H9 (cell line): ENCODE measurements at regions not wholly inside any gene's neighbourhood (a gene's known extent, or its start where the extent isn't known, plus 50 kb on each side); places are given as distances from the start of the nearest gene placed in this dataset.

ENCODE experiments used
- DNase-seq: peaks from one replicate; pipeline ENCODE4 v3.0.0-alpha.2; 2017
- H2AFZ ChIP-seq: one replicate; pipeline ENCODE4 v1.6.1; 2013; ENCODE audit warnings: mild to moderate bottlenecking, low read length, control low read depth, moderate library complexity
- H2AK5ac ChIP-seq: 2 replicates; pipeline ENCODE4 v1.6.1; 2013; ENCODE audit warnings: low read length, control low read depth, mixed read lengths; ENCODE audit not compliant: insufficient read length
- H2BK120ac ChIP-seq: one replicate; pipeline ENCODE4 v1.6.1; 2013; ENCODE audit warnings: low read depth, mild to moderate bottlenecking, low read length, control low read depth, inconsistent platforms; ENCODE audit not compliant: poor library complexity, severe bottlenecking
- H2BK12ac ChIP-seq: 2 replicates; pipeline ENCODE4 v1.6.1; 2013; ENCODE audit warnings: low read length, control low read depth, mixed read lengths, low read depth; ENCODE audit not compliant: insufficient read length
- H2BK15ac ChIP-seq: 2 replicates; pipeline ENCODE4 v1.6.1; 2013; ENCODE audit warnings: low read depth, low read length, control low read depth
- H2BK20ac ChIP-seq: one replicate; pipeline ENCODE4 v1.6.1; 2013; ENCODE audit warnings: low read depth, mild to moderate bottlenecking, low read length, control low read depth, inconsistent platforms; ENCODE audit not compliant: poor library complexity, severe bottlenecking
- H2BK5ac ChIP-seq: 2 replicates; pipeline ENCODE4 v1.6.1; 2013; ENCODE audit warnings: low read length, control low read depth, mixed read lengths; ENCODE audit not compliant: insufficient read length
- H3K14ac ChIP-seq: 2 replicates; pipeline ENCODE4 v1.6.1; 2013; ENCODE audit warnings: low read length, control low read depth; ENCODE audit not compliant: insufficient read depth
- H3K18ac ChIP-seq: 2 replicates; pipeline ENCODE4 v1.6.1; 2013; ENCODE audit warnings: low read depth, mild to moderate bottlenecking, mixed read lengths, low read length, control low read depth; ENCODE audit not compliant: insufficient read length
- H3K23ac ChIP-seq: 2 replicates; pipeline ENCODE4 v1.6.1; 2013; ENCODE audit warnings: low read length, control low read depth, mixed read lengths, low read depth; ENCODE audit not compliant: insufficient read length
- H3K23me2 ChIP-seq: 2 replicates; pipeline ENCODE4 v1.6.1; 2013; ENCODE audit warnings: low read depth, mild to moderate bottlenecking, mixed read lengths, low read length, control low read depth; ENCODE audit not compliant: insufficient read length, poor library complexity, severe bottlenecking
- H3K27ac ChIP-seq: 2 replicates; pipeline ENCODE4 v1.5.1; 2013; ENCODE audit warnings: low read length, control low read depth, mixed read lengths, low read depth; ENCODE audit not compliant: insufficient read length
- H3K27me3 ChIP-seq: 2 replicates; pipeline ENCODE4 v1.6.1; 2013; ENCODE audit warnings: low read length, control low read depth, inconsistent platforms; ENCODE audit not compliant: insufficient read depth
- H3K4ac ChIP-seq: 2 replicates; pipeline ENCODE4 v1.6.1; 2013; ENCODE audit warnings: low read depth, mild to moderate bottlenecking, control low read depth, inconsistent platforms, low read length, moderate library complexity
- H3K4me1 ChIP-seq: 2 replicates; pipeline ENCODE4 v1.6.1; 2013; ENCODE audit warnings: low read length, control low read depth, inconsistent platforms; ENCODE audit not compliant: insufficient read depth
- H3K4me2 ChIP-seq: 2 replicates; pipeline ENCODE4 v1.6.1; 2013; ENCODE audit warnings: low read length, control low read depth, mixed read lengths; ENCODE audit not compliant: insufficient read length, insufficient read depth
- H3K56ac ChIP-seq: 2 replicates; pipeline ENCODE4 v1.6.1; 2013; ENCODE audit warnings: low read depth, mild to moderate bottlenecking, mixed read lengths, low read length, control low read depth; ENCODE audit not compliant: insufficient read length
- H3K79me1 ChIP-seq: 2 replicates; pipeline ENCODE4 v1.6.1; 2013; ENCODE audit warnings: low read depth, mild to moderate bottlenecking, moderate library complexity, low read length, control low read depth, inconsistent platforms; ENCODE audit not compliant: insufficient read depth, poor library complexity, severe bottlenecking
- H3K79me2 ChIP-seq: 2 replicates; pipeline ENCODE4 v1.6.1; 2013; ENCODE audit warnings: low read length, control low read depth, inconsistent platforms; ENCODE audit not compliant: insufficient read depth
- H3K9ac ChIP-seq: 2 replicates; pipeline ENCODE4 v1.6.1; 2013; ENCODE audit warnings: low read length, control low read depth, mixed read lengths; ENCODE audit not compliant: insufficient read length; ENCODE audit errors: extremely low read depth
- H3K9me3 ChIP-seq: one replicate; pipeline ENCODE4 v1.6.1; 2013; ENCODE audit warnings: low read depth, low read length, inconsistent platforms; ENCODE audit not compliant: control insufficient read depth
- H3T11ph ChIP-seq: one replicate; pipeline ENCODE4 v1.6.1; 2013; ENCODE audit warnings: mild to moderate bottlenecking, low read length, control low read depth, inconsistent platforms
- H4K20me1 ChIP-seq: one replicate; pipeline ENCODE4 v1.6.1; 2013; ENCODE audit not compliant: control insufficient read depth, insufficient read length, insufficient read depth
- H4K5ac ChIP-seq: 2 replicates; pipeline ENCODE4 v1.6.1; 2013; ENCODE audit warnings: low read depth, mild to moderate bottlenecking, mixed read lengths, low read length, control low read depth; ENCODE audit not compliant: insufficient read length
- H4K8ac ChIP-seq: replicated peaks from 2 replicates; pipeline ENCODE4 v1.6.1; 2013; ENCODE audit warnings: low read length, control low read depth, mixed read lengths, low read depth; ENCODE audit not compliant: insufficient read length
- H4K91ac ChIP-seq: 2 replicates; pipeline ENCODE4 v1.6.1; 2013; ENCODE audit warnings: low read depth, mild to moderate bottlenecking, moderate library complexity, mixed read lengths, low read length, control low read depth; ENCODE audit not compliant: insufficient read length
- H3K27ac Mint-ChIP-seq, 3 experiments: 2 replicates in 2 of 3; 3 replicates in 1 of 3; pipeline ENCODE4 v1.8.0; 2020 to 2021; ENCODE audit warnings: mixed read lengths in 3 of 3, mild to moderate bottlenecking in 1 of 3, moderate library complexity in 1 of 3
- H3K27me3 Mint-ChIP-seq: 2 replicates; pipeline ENCODE4 v1.8.0; 2021; ENCODE audit warnings: low read depth, mild to moderate bottlenecking, moderate library complexity, mixed read lengths
- H3K36me3 Mint-ChIP-seq, 3 experiments: 2 replicates in 2 of 3; 3 replicates in 1 of 3; pipeline ENCODE4 v1.8.0; 2020 to 2021; ENCODE audit warnings: low read depth in 3 of 3, mixed read lengths in 3 of 3; ENCODE audit not compliant: insufficient read depth in 1 of 3
- H3K4me1 Mint-ChIP-seq, 2 experiments: 2 replicates each; pipeline ENCODE4 v1.8.0; 2020; ENCODE audit warnings: mixed read lengths in 2 of 2
- H3K4me3 Mint-ChIP-seq, 2 experiments: 2 replicates in 1 of 2; 3 replicates in 1 of 2; pipeline ENCODE4 v1.8.0; 2020 to 2021; ENCODE audit warnings: mild to moderate bottlenecking in 2 of 2, mixed read lengths in 2 of 2, moderate library complexity in 1 of 2
- H3K9me3 Mint-ChIP-seq, 2 experiments: 2 replicates in 1 of 2; 3 replicates in 1 of 2; pipeline ENCODE4 v1.8.0; 2020; ENCODE audit warnings: mild to moderate bottlenecking in 2 of 2, mixed read lengths in 2 of 2, moderate library complexity in 1 of 2
- CTCF ChIP-seq: fragments of 200-600 bp; sonication (generic); conservative IDR thresholded peaks from 3 replicates; pipeline ENCODE4 v1.8.0; 2021; ENCODE audit warnings: antibody characterized with exemption, mild to moderate bottlenecking
- WGBS: extraction: QIAGEN DNeasy Blood & Tissue Kit; methylation state at CpG from one replicate; pipeline ENCODE4 v1.1.7; 2013; ENCODE audit warnings: missing lambda C conversion rate, low lambda C conversion rate, mixed read lengths; ENCODE audit not compliant: insufficient read length; ENCODE audit errors: extremely low coverage; 5-methylcytosine and 5-hydroxymethylcytosine counted together

DNA sequence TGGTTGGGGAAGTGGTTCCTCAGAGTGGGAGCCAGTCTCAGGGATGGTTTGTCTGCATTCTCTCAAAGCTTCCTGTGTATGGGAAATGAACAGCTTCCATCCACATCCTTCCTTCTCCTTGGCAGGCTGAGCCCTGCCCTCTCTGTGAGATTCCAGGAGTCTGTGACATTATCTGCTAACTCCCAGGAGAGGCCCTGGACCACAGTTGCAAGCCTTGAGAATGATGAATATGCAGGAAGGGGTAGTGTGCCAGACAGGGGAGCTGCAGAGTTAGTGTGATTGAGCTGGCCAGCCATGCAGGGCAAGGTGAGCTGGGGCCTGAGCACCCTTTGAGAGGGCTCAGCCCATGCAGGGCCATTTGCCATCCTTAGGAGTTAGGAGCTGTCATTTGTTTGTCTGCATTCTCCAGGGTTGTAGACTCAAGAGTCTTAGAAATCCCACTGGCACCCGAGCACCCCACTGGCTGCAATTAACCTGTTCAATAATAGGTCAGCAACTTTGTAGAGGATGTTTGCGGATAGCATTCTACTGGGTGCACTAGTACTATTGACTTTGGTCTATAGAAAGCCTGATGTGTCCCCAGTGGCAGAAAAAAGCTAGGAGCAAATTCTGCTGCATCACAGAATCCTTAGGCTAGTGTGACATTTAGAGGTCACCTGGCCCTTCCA lies 299.0 kb upstream of the CADM1 start:
- no CpG with 5 or more reads among the region's 2 CpGs for WGBS
- H2BK5ac ChIP-seq: no peak overlapping the region
- no peak overlapping the region for H2AFZ ChIP-seq
- no peaks in the 10 kb centered on the region for H3K9me3 ChIP-seq
- TF ChIP-seq CTCF: no peak
- DNase-seq: no peak
- H2BK12ac ChIP-seq: no peak overlapping the region
- H3K4ac ChIP-seq: no peak overlapping the region
- H3K4me1 ChIP-seq: no peaks in the 10 kb centered on the region
- Mint-ChIP-seq H3K27ac (no peak overlapping the region), H3K4me1 (no peaks in the 10 kb centered on the region), H3K36me3 (peaks cover 0 to 4% (median 3%) of the 10 kb centered on the region in 3 experiments; a peak in 2 of 7 replicates), H3K4me3 (no peak overlapping the region), H3K27me3 (peaks cover 27% of the 10 kb centered on the region), H3K9me3 (peaks cover 3% of the 10 kb centered on the region in 2 experiments)
- no peaks in the 10 kb centered on the region for H4K20me1 ChIP-seq
- no peak overlapping the region for H2BK120ac ChIP-seq
- H3T11ph ChIP-seq: no peak overlapping the region
- H3K23me2 ChIP-seq: no peaks in the 10 kb centered on the region
- H3K9ac ChIP-seq: no peak overlapping the region
- no peak overlapping the region for H3K4me2 ChIP-seq
- H2BK15ac ChIP-seq: no peak overlapping the region
- H3K23ac ChIP-seq: no peak overlapping the region
- no peak overlapping the region for H2AK5ac ChIP-seq
- no peaks in the 10 kb centered on the region for H3K79me1 ChIP-seq
- no peak overlapping the region for H3K18ac ChIP-seq
- no peak overlapping the region for H4K8ac ChIP-seq
- no peak overlapping the region for H3K14ac ChIP-seq
- H2BK20ac ChIP-seq: no peak overlapping the region
- no peak overlapping the region for H3K56ac ChIP-seq
- no peaks in the 10 kb centered on the region for H3K79me2 ChIP-seq
- H4K91ac ChIP-seq: no peak overlapping the region
- no peaks in the 10 kb centered on the region for H3K27me3 ChIP-seq
- H3K27ac ChIP-seq: no peak overlapping the region
- H4K5ac ChIP-seq: no peak overlapping the region
